ENCODE measurements at regions not wholly inside any gene's neighbourhood (a gene's known extent, or its start where the extent isn't known, plus 50 kb on each side); places are given as distances from the start of the nearest gene placed in this dataset.

DNA sequence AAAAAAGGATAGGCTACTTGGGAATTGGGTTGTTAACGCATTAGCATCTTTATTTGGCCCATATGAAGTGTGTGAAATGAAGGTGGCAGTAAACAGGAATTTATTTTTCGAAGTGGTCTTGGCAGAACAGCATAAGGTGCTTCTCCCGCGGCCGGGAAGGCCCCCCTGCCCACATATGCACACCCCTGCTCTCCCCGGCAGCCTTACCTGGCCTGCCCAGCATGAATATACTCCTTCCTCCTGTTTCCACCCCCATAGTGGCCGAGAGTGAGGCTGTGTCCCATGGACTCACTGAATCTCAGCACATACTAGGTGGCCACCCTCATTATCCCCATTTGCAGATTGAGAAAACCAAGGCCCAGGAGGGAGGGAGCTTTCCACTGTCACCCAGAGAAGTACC lies 54.0 kb upstream of the OLFM1 start:
- TF ChIP-seq POLR2A (IDR thresholded peaks at IDR 0.05; ENCODE audit: low read length) (no peak), GATA1 (IDR thresholded peaks at IDR 0.05; ENCODE audit: low read depth, low read length) (no peak)
